ENCODE measurements at regions not wholly inside any gene's neighbourhood (a gene's known extent, or its start where the extent isn't known, plus 50 kb on each side); places are given as distances from the start of the nearest gene placed in this dataset.

DNA sequence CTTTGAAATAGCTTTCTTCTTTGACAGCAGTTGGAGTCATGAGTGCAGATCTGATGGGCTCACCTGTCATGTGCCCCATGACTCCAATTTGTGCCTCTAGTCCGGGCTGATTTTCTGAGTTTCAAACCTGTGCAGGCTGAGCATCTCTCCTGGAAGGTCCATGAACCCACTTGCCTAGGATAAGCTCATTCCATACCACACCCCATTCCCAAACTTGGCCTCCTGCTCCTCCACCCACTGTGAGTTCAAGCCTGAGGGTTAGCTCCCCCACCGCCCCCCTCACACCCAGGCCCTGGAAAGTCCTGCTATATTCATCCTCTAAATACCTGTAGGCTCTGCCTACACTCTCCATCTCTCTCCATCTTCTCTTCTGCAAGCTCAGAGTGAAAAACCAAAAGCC is 126.8 kb upstream of the VRK1 start:
- no TSS peak for BruUV-seq (replicated peaks)

More for the DNA sequence above, 126.8 kb upstream of the VRK1 start:
- H3K9me1 ChIP-seq (ENCODE audit: control insufficient read depth, insufficient read depth, low read length) = no peaks in the 10 kb centered on the region
- no peaks in the 10 kb centered on the region for H3K79me2 ChIP-seq (ENCODE audit: control insufficient read depth, insufficient read depth, low read length)
- no peak overlapping the region for H3K4me3 ChIP-seq
- no peaks in the 10 kb centered on the region for H3K9me3 ChIP-seq (replicated peaks; ENCODE audit: control insufficient read depth, insufficient read depth, low read depth, low read length)
- H3K9ac ChIP-seq (ENCODE audit: insufficient read depth in 1 of 2, low read depth in 2 of 2, low read length in 2 of 2) = no peak overlapping the region
- H3K4me2 ChIP-seq (ENCODE audit: insufficient read depth, low read length) = no peak overlapping the region
- ChIA-PET POLR2A (interaction anchor here (0.6 to 0.7 kb wide), 2 partner anchors 60 to 202 kb away, joined by 3 to 4 read pairs; no protein-coding TSS in a partner anchor), CTCF (ENCODE audit: low intra/inter-chr PET ratio) (no interaction called here)
- DNase-seq (ENCODE audit: extremely low read depth in 1 of 4, low spot score in 3 of 4) (no peak), FAIRE-seq (no peak), ATAC-seq (no peak)
- no peaks in the 10 kb centered on the region for H3K4me1 ChIP-seq (replicated peaks in 1 of 2; ENCODE audit: control insufficient read depth in 2 of 2, insufficient read depth in 2 of 2, low read length in 2 of 2)
- no peaks in the 10 kb centered on the region for H3K36me3 ChIP-seq (ENCODE audit: control insufficient read depth, insufficient read depth, low read length)
- H3K27ac ChIP-seq (ENCODE audit: extremely low read depth, low read depth, low read length) = no peak overlapping the region
- H4K20me1 ChIP-seq (replicated peaks; ENCODE audit: control insufficient read depth, insufficient read depth, low read length) = no peaks in the 10 kb centered on the region
- WGBS (ENCODE audit: insufficient coverage, low coverage, missing lambda C conversion rate) = 0% methylated on average over 2 of the region's 2 CpGs
- peaks cover 3 to 13% of the 10 kb centered on the region in 2 experiments; a peak in 2 of 5 replicates for H3K27me3 ChIP-seq (ENCODE audit: control insufficient read depth in 2 of 2, insufficient read depth in 2 of 2, low read length in 2 of 2)
- TF ChIP-seq MLLT1 (IDR thresholded peaks at IDR 0.05) = no peak
- TF ChIP-seq, protein P1, sequence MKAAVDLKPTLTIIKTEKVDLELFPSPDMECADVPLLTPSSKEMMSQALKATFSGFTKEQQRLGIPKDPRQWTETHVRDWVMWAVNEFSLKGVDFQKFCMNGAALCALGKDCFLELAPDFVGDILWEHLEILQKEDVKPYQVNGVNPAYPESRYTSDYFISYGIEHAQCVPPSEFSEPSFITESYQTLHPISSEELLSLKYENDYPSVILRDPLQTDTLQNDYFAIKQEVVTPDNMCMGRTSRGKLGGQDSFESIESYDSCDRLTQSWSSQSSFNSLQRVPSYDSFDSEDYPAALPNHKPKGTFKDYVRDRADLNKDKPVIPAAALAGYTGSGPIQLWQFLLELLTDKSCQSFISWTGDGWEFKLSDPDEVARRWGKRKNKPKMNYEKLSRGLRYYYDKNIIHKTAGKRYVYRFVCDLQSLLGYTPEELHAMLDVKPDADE (conservative IDR thresholded peaks at IDR 0.05; ENCODE audit: control insufficient read depth, low read depth, low read length) = no peak
- TF ChIP-seq ETV6 (IDR thresholded peaks at IDR 0.05; ENCODE audit: borderline replicate concordance in 1 of 2, low read depth in 2 of 2, low read length in 1 of 2) = no peak
- no peak for TF ChIP-seq ETV6 (CRISPR knock-in tag; IDR thresholded peaks at IDR 0.05; ENCODE audit: borderline replicate concordance)
- TF ChIP-seq NBN (IDR thresholded peaks at IDR 0.05; ENCODE audit: low read depth) = no peak
- TF ChIP-seq ZNF140 (CRISPR knock-in tag; IDR thresholded peaks at IDR 0.05) = no peak
- no peak for TF ChIP-seq SRSF9 (IDR thresholded peaks at IDR 0.05; ENCODE audit: borderline replicate concordance, low read depth, low read length)
- TF ChIP-seq PPARD (CRISPR knock-in tag; IDR thresholded peaks at IDR 0.05) = no peak
- TF ChIP-seq HDAC1 (IDR thresholded peaks at IDR 0.05) = no peak
- no peak for TF ChIP-seq CTBP1 (IDR thresholded peaks at IDR 0.05; ENCODE audit: borderline replicate concordance)
- no peak for TF ChIP-seq LCOR (CRISPR knock-in tag; IDR thresholded peaks at IDR 0.05)
- no peak for TF ChIP-seq ESRRA (IDR thresholded peaks at IDR 0.05; ENCODE audit: borderline replicate concordance, low read depth)
- TF ChIP-seq ZNF217 (CRISPR knock-in tag; IDR thresholded peaks at IDR 0.05) = no peak
- no peak for TF ChIP-seq AFF4 (CRISPR knock-in tag; IDR thresholded peaks at IDR 0.05)
- no peak for TF ChIP-seq PTRF (tag; IDR thresholded peaks at IDR 0.05)
- no peak for TF ChIP-seq HNRNPLL (IDR thresholded peaks at IDR 0.05; ENCODE audit: low read depth, low read length, poor library complexity, severe bottlenecking)
- TF ChIP-seq SRF (CRISPR knock-in tag; IDR thresholded peaks at IDR 0.05) = no peak
- no peak for TF ChIP-seq KDM1A (IDR thresholded peaks at IDR 0.05)
- in situ Hi-C loops (cut with MboI) (loop anchor here (5.0 kb wide), 1 partner anchor 88 kb away; no protein-coding TSS in a partner anchor), intact Hi-C loops (cut with micrococcal nuclease) (no loop called here)
- H2AFZ ChIP-seq (ENCODE audit: low read depth, low read length) = no peak overlapping the region

All from K562 (cell line).